ENCODE measurements at regions not wholly inside any gene's neighbourhood (a gene's known extent, or its start where the extent isn't known, plus 50 kb on each side); places are given as distances from the start of the nearest gene placed in this dataset.

DNA sequence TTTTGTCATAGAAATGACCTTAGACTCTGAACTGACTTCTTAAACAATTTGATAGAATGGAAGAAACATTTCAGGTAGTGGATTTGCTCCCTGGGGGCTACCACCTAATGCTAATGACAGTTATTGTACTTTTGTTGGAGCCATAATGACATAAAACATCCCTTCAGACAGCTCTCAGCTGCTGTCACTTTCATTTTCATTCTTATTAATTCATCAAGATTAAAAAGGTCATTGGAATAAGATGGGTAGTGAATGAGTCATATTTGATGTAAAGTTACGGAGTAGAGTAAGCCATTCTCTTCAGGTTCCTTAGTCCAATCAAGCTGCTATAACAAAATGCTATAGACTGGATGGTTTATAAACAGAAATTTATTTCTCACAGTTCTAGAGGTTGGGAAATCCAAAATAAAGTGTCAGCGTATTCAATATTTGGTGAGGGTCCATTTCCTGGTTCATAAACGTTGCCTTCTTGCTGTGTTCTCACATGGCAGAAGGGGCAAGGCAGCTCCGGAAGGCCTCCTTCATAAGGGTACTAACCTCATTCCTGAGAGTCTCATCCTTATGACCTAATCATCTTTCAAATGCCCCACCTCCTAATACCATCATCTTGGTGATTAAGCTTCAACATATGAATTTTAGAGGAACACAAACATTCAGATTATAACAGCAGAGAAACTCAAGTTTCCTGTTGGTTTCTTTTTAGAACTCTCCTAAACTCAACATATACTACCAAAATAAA lies 268.5 kb downstream of the ARAP2 start:
- Histone ChIP-seq H3K36me3 (ENCODE audit: insufficient read depth, low read length) (no peaks in the 10 kb centered on the region), H3K4me1 (ENCODE audit: insufficient read depth, low read length) (no peaks in the 10 kb centered on the region), H3K9me3 (ENCODE audit: control insufficient read depth, insufficient read depth, low read length) (no peaks in the 10 kb centered on the region), H3K9ac (ENCODE audit: low read depth, low read length) (no peak overlapping the region)

DNA sequence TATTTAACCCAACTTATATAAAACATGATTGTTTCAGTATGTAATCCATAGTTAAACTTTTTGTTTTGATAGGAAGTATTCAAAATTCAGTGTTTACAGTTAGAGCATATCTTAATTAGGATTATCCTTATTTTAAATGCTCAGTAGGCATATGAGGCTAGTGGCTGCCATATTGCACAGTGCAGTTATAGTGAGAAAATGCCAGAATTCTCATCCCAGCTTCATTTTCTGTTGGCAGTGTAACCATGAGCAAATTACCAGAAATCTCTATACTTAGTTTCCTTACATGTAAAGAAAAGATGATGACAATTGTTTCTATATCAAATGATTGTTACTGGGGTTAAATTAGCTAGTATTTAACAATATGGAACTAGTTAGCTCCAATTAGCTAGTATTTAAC lies 265.8 kb downstream of the ARAP2 start:
- Histone ChIP-seq H3K36me3 (ENCODE audit: insufficient read depth, low read length) (no peaks in the 10 kb centered on the region), H3K9ac (ENCODE audit: low read depth, low read length) (no peak overlapping the region), H3K4me1 (ENCODE audit: insufficient read depth, low read length) (no peaks in the 10 kb centered on the region), H3K9me3 (ENCODE audit: control insufficient read depth, insufficient read depth, low read length) (no peaks in the 10 kb centered on the region)

DNA sequence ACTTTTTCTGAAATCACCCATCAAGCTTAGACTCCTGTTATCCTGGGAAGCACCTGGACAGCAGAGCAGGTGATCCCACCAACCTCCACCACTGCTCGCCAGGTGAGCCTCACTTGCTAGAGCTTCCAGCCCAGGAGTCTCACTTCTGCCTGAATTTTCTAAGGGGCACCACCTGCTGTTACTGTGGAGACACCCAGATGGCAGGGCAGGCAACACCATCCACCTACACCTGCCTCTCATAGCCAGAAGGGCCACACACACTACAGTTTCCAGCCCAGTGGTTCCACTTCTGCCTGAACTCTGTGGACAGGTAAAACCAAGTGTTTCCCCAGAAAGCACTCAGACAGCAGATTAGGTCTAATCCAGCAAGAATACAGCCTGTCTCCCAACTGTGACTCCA lies 262.0 kb downstream of the ARAP2 start:
- no peaks in the 10 kb centered on the region for H3K9me3 ChIP-seq (ENCODE audit: control insufficient read depth, insufficient read depth, low read length)
- H3K9ac ChIP-seq (ENCODE audit: low read depth, low read length): no peak overlapping the region
- no peaks in the 10 kb centered on the region for H3K36me3 ChIP-seq (ENCODE audit: insufficient read depth, low read length)
- H3K4me1 ChIP-seq (ENCODE audit: insufficient read depth, low read length): no peaks in the 10 kb centered on the region

DNA sequence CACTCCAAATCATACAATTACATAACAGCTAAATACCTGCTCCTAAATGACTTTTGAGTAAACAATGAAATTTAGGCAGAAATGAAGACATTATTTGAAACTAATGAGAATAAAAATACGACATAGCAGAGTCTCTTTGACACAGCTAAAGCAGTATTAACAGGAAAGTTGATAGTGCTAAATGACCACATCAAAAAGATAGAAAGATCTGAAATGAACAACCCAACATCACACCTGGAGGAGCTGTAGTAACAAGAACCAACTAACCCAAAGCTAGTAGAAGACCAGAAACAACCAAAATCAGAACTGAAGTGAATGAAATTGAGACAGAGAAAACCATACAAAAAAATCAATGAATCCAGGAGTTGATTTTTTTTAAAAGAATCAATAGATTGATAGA lies 257.8 kb downstream of the ARAP2 start:
- Histone ChIP-seq H3K36me3 (ENCODE audit: insufficient read depth, low read length) (no peaks in the 10 kb centered on the region), H3K9ac (ENCODE audit: low read depth, low read length) (no peak overlapping the region), H3K9me3 (ENCODE audit: control insufficient read depth, insufficient read depth, low read length) (peaks cover 3% of the 10 kb centered on the region; the same call in 1 of the 2 replicates), H3K4me1 (ENCODE audit: insufficient read depth, low read length) (no peaks in the 10 kb centered on the region)

GRCh38 chr4:35993606-35994005 lies 250.7 kb downstream of the ARAP2 start:
- Histone ChIP-seq H3K36me3 (ENCODE audit: insufficient read depth, low read length) (no peaks in the 10 kb centered on the region), H3K9ac (ENCODE audit: low read depth, low read length) (no peak overlapping the region), H3K4me1 (ENCODE audit: insufficient read depth, low read length) (no peaks in the 10 kb centered on the region), H3K9me3 (ENCODE audit: control insufficient read depth, insufficient read depth, low read length) (peaks cover 3% of the 10 kb centered on the region; the same call in 1 of the 2 replicates)

- no peak overlapping the region for H3K9ac ChIP-seq (ENCODE audit: low read depth, low read length)
- H3K36me3 ChIP-seq (ENCODE audit: insufficient read depth, low read length): no peaks in the 10 kb centered on the region
- no peaks in the 10 kb centered on the region for H3K4me1 ChIP-seq (ENCODE audit: insufficient read depth, low read length)
Measured at GRCh38 chr4:36000941-36001557, 243.3 kb downstream of the ARAP2 start.

DNA sequence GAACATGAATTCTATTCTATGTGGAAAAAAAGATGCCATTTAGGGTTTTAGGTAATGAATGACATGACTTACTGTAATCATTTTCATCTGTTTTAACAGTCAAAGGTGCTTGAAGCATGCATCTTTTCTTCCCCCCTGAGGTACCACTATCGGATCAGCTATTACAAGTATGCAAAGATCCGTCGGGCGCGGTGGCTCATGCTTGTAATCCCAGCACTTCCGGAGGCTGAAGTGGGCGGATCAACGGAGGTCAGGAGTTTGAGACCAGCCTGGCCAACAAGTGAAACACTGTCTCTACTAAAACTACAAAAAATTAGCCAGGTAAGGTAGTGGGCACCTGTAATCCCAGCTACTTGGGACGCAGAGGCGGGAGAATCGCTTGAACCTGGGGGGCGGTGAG lies 241.3 kb downstream of the ARAP2 start:
- H3K36me3 ChIP-seq (ENCODE audit: insufficient read depth, low read length): no peaks in the 10 kb centered on the region
- no peaks in the 10 kb centered on the region for H3K9me3 ChIP-seq (ENCODE audit: control insufficient read depth, insufficient read depth, low read length)
- H3K9ac ChIP-seq (ENCODE audit: low read depth, low read length): no peak overlapping the region
- H3K4me1 ChIP-seq (ENCODE audit: insufficient read depth, low read length): no peaks in the 10 kb centered on the region

More at GRCh38 chr4:36000941-36001557, 243.3 kb downstream of the ARAP2 start:
- H3K9me3 ChIP-seq (ENCODE audit: control insufficient read depth, insufficient read depth, low read length): no peaks in the 10 kb centered on the region

GRCh38 chr4:36004204-36004851 lies 240.0 kb downstream of the ARAP2 start:
- Histone ChIP-seq H3K9ac (ENCODE audit: low read depth, low read length) (no peak overlapping the region), H3K36me3 (ENCODE audit: insufficient read depth, low read length) (no peaks in the 10 kb centered on the region), H3K9me3 (ENCODE audit: control insufficient read depth, insufficient read depth, low read length) (no peaks in the 10 kb centered on the region), H3K4me1 (ENCODE audit: insufficient read depth, low read length) (no peaks in the 10 kb centered on the region)

GRCh38 chr4:36006226-36006625 lies 238.1 kb downstream of the ARAP2 start:
- Histone ChIP-seq H3K9me3 (ENCODE audit: control insufficient read depth, insufficient read depth, low read length) (no peaks in the 10 kb centered on the region), H3K9ac (ENCODE audit: low read depth, low read length) (no peak overlapping the region), H3K36me3 (ENCODE audit: insufficient read depth, low read length) (no peaks in the 10 kb centered on the region), H3K4me1 (ENCODE audit: insufficient read depth, low read length) (no peaks in the 10 kb centered on the region)

- Histone ChIP-seq H3K4me1 (ENCODE audit: insufficient read depth, low read length) (no peaks in the 10 kb centered on the region), H3K9ac (ENCODE audit: low read depth, low read length) (no peak overlapping the region)
Measured at GRCh38 chr4:36010397-36010929, 233.9 kb downstream of the ARAP2 start.

DNA sequence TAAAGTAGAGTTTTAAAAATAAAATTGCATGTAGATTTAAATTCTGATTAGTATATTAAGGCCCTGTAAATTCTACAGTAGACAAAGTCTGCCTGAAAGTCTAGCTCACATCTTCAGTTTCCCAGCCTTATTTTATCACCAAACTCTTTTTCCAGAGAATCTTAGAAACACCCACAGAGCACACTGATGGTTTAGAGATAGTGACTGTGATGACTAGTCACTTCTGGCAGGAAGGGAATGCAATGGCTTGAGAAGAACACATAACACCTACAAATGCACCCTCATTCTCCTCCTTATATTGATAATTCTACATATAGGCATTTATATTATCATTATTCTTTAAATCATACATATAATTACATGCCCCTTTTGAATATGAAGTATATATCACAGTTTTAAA lies 232.9 kb downstream of the ARAP2 start:
- Histone ChIP-seq H3K36me3 (ENCODE audit: insufficient read depth, low read length) (no peaks in the 10 kb centered on the region), H3K9me3 (ENCODE audit: control insufficient read depth, insufficient read depth, low read length) (no peaks in the 10 kb centered on the region), H3K4me1 (ENCODE audit: insufficient read depth, low read length) (no peaks in the 10 kb centered on the region), H3K9ac (ENCODE audit: low read depth, low read length) (no peak overlapping the region)

More at GRCh38 chr4:36010397-36010929, 233.9 kb downstream of the ARAP2 start:
- Histone ChIP-seq H3K9me3 (ENCODE audit: control insufficient read depth, insufficient read depth, low read length) (no peaks in the 10 kb centered on the region), H3K36me3 (ENCODE audit: insufficient read depth, low read length) (no peaks in the 10 kb centered on the region)

DNA sequence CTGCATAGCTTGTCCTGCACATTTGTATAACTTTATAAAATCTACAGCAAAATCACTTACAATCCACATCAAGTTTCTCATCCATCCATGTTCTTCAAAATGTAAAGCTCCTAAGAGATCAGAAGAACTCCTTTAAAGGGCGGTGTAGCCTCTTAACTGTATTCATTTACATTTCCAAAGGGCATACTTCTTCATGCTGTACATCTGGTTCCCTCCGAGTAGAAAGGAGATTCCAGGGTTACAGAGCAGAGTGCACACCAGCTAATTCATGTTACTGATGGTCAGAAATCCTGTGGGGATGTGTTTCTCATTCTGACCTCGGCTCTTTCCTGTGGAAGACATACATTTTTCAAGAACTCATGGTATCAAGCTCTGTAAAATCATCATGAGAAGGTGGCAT lies 231.8 kb downstream of the ARAP2 start:
- Histone ChIP-seq H3K36me3 (ENCODE audit: insufficient read depth, low read length) (no peaks in the 10 kb centered on the region), H3K4me1 (ENCODE audit: insufficient read depth, low read length) (no peaks in the 10 kb centered on the region), H3K9ac (ENCODE audit: low read depth, low read length) (no peak overlapping the region), H3K9me3 (ENCODE audit: control insufficient read depth, insufficient read depth, low read length) (no peaks in the 10 kb centered on the region)

DNA sequence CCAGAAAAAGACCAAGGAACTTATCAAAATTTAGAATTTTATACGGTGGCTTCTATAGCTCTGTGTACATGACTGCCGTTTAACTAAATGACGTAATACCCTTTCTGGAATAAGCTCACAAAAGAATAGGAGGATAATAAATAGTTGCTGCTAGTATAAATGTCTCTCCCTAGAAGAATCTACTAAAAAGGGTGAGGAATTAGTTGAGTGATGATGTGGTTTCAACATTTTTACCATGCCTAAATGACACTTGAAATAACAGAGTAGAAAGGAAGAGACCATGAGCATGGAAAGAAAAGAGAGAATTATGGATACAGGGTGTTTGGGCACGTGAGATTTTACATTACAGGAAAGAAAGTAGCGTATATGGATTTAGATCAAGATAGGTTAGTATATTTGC lies 231.1 kb downstream of the ARAP2 start:
- no peak overlapping the region for H3K9ac ChIP-seq (ENCODE audit: low read depth, low read length)
- H3K9me3 ChIP-seq (ENCODE audit: control insufficient read depth, insufficient read depth, low read length): no peaks in the 10 kb centered on the region
- no peaks in the 10 kb centered on the region for H3K4me1 ChIP-seq (ENCODE audit: insufficient read depth, low read length)

More for the DNA sequence above, 231.1 kb downstream of the ARAP2 start:
- no peaks in the 10 kb centered on the region for H3K36me3 ChIP-seq (ENCODE audit: insufficient read depth, low read length)

Measured in ES-I3 (cell line).